ENCODE measurements at regions not wholly inside any gene's neighbourhood (a gene's known extent, or its start where the extent isn't known, plus 50 kb on each side); places are given as distances from the start of the nearest gene placed in this dataset.

DNA sequence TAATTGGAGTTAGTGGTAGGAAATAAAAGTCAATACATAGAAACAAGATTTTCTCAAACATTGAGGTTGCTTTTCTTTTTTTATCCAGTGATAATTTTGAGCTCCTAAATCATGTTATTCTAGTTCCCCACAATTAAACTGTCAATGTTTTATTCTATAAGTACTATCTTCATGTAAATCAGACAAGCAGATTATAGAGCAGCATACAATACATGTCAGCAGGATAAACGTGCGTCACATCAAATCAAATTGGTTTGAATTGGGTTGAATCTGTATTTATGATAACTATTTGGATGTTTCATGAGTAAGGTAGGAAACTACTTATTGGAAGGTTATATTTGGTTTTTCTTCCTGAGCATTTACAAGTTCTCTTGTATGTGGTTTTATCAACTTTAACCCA, 2028.7 kb downstream of the NCAM2 start:
- peaks cover 7% of the 10 kb centered on the region for H3K9me3 Mint-ChIP-seq
- H3K27ac Mint-ChIP-seq = no peak overlapping the region
- H3K4me1 Mint-ChIP-seq = no peaks in the 10 kb centered on the region
- H3K4me3 Mint-ChIP-seq = no peak overlapping the region
- no peak for DNase-seq
- CTCF ChIA-PET = no interaction called here
- H3K36me3 Mint-ChIP-seq = no peaks in the 10 kb centered on the region
- H3K27me3 Mint-ChIP-seq = no peaks in the 10 kb centered on the region

- Mint-ChIP-seq H3K4me1 (no peaks in the 10 kb centered on the region), H3K9me3 (no peaks in the 10 kb centered on the region), H3K27ac (no peak overlapping the region), H3K36me3 (no peaks in the 10 kb centered on the region), H3K4me3 (no peak overlapping the region), H3K27me3 (no peaks in the 10 kb centered on the region)
- CTCF ChIA-PET = no interaction called here
- DNase-seq = no peak
Measured at GRCh38 chr21:23039846-23040245, 2041.6 kb downstream of the NCAM2 start.

- H3K4me1 Mint-ChIP-seq = no peaks in the 10 kb centered on the region
- peaks cover 2% of the 10 kb centered on the region for H3K9me3 Mint-ChIP-seq
Measured at GRCh38 chr21:23045955-23046354, 2047.7 kb downstream of the NCAM2 start.

DNA sequence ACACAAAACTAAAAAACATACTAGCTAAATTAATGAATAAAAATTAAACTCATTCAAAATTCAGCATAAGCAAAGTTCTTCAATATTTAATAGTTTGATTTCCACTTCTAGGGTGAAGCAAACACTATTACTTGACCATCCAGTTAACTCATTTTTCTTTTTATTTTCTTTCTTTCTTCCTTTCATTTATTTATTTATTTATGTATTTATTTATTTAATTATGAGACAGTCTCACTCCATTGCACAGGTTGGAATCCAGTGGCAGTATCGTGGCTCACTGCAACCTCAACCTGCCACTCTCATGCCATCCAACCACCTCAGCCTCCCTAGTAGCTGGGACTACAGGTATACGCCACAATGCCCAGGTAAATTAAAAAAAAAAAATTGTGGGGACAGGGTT, 2069.5 kb downstream of the NCAM2 start:
- no peak overlapping the region for H3K27ac Mint-ChIP-seq
- CTCF ChIA-PET = no interaction called here

More at GRCh38 chr21:23045955-23046354, 2047.7 kb downstream of the NCAM2 start:
- Mint-ChIP-seq H3K27me3 (no peaks in the 10 kb centered on the region), H3K36me3 (no peaks in the 10 kb centered on the region), H3K4me3 (no peak overlapping the region), H3K27ac (no peak overlapping the region)
- no peak for DNase-seq
- CTCF ChIA-PET = no interaction called here

DNA sequence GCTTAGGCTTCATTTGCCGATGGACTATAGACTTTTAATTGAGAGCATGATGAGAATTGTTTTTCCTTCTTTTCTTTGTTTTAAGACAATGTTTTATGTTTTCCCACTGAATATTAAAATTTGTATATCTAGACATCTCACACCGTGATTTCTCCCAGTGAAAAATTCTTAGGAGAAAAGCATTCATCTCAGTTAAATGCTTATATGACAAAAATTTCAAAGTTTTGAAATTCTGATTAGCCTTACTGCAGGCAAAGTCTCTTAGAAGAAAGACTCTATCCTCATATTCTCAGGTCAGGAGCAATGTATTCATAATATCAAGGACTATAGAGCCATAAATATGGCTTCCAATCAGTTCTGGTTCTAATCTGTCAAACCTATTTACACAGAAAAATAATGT, 2085.0 kb downstream of the NCAM2 start:
- Mint-ChIP-seq H3K27me3 (no peaks in the 10 kb centered on the region), H3K4me1 (no peaks in the 10 kb centered on the region), H3K9me3 (peaks cover 2% of the 10 kb centered on the region), H3K27ac (no peak overlapping the region), H3K4me3 (no peak overlapping the region), H3K36me3 (no peaks in the 10 kb centered on the region)
- DNase-seq = no peak
- CTCF ChIA-PET = interaction anchor here (0.7 kb wide), 1 partner anchor 13 kb away, joined by 3 read pairs; no protein-coding TSS in a partner anchor

More for the DNA sequence above, 2069.5 kb downstream of the NCAM2 start:
- no peak for DNase-seq
- peaks cover 1% of the 10 kb centered on the region for H3K9me3 Mint-ChIP-seq
- no peaks in the 10 kb centered on the region for H3K36me3 Mint-ChIP-seq
- H3K27me3 Mint-ChIP-seq = no peaks in the 10 kb centered on the region
- H3K4me1 Mint-ChIP-seq = no peaks in the 10 kb centered on the region
- H3K4me3 Mint-ChIP-seq = no peak overlapping the region

DNA sequence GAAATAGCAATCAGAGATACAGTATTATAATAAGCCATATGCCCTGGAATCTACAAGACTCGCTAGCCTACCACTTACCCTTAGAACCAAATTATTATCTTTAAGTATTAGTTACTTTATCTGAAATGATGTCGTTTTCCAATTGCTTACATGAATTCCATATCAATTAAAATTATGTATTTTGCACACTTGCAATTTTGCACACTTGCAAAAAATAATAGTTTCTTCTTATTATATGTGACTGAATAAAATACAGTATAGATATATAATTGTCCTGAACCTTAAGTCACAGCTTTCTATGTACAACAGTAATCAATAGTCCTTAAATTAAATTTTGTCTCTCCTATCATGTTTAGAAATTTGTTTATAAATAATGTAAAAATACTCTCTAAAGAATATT, 2095.1 kb downstream of the NCAM2 start:
- Mint-ChIP-seq H3K27me3 (no peaks in the 10 kb centered on the region), H3K4me3 (no peak overlapping the region), H3K36me3 (no peaks in the 10 kb centered on the region), H3K27ac (no peak overlapping the region), H3K9me3 (peaks cover 10% of the 10 kb centered on the region), H3K4me1 (no peaks in the 10 kb centered on the region)
- CTCF ChIA-PET = no interaction called here
- DNase-seq = no peak

DNA sequence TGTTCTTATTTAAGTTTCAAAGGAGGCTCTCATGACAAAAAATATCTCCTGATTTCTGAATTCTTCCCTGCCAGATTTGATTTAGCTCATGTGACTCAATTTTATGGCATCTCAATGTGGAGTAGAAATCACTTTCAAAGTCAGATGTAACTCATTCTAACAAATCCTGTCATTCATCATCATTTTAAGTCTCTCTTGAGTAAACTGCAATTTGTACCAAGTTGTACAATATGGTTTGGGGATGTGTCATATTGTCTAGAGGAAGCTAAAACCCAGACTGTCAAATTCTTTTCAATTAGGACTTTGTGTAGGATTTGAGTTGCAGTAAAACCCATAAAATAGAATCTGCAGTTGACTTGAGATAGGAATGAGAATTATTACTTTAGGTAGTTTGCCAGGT, 2101.0 kb downstream of the NCAM2 start:
- peaks cover 4% of the 10 kb centered on the region for H3K9me3 Mint-ChIP-seq
- no peak overlapping the region for H3K4me3 Mint-ChIP-seq
- H3K27me3 Mint-ChIP-seq = no peaks in the 10 kb centered on the region
- DNase-seq = no peak
- no peak overlapping the region for H3K27ac Mint-ChIP-seq
- no peaks in the 10 kb centered on the region for H3K4me1 Mint-ChIP-seq
- no peaks in the 10 kb centered on the region for H3K36me3 Mint-ChIP-seq
- CTCF ChIA-PET = no interaction called here

- Mint-ChIP-seq H3K36me3 (no peaks in the 10 kb centered on the region), H3K9me3 (peaks cover 4% of the 10 kb centered on the region), H3K27ac (no peak overlapping the region), H3K4me3 (no peak overlapping the region), H3K27me3 (no peaks in the 10 kb centered on the region), H3K4me1 (no peaks in the 10 kb centered on the region)
- no peak for DNase-seq
- CTCF ChIA-PET = no interaction called here
Measured at GRCh38 chr21:23101111-23101510, 2102.9 kb downstream of the NCAM2 start.

GRCh38 chr21:23108533-23108932, 2110.3 kb downstream of the NCAM2 start:
- H3K9me3 Mint-ChIP-seq = no peaks in the 10 kb centered on the region
- no peaks in the 10 kb centered on the region for H3K27me3 Mint-ChIP-seq
- H3K4me1 Mint-ChIP-seq = no peaks in the 10 kb centered on the region
- no peak overlapping the region for H3K27ac Mint-ChIP-seq
- no peak overlapping the region for H3K4me3 Mint-ChIP-seq
- CTCF ChIA-PET = no interaction called here
- DNase-seq = no peak
- no peaks in the 10 kb centered on the region for H3K36me3 Mint-ChIP-seq

DNA sequence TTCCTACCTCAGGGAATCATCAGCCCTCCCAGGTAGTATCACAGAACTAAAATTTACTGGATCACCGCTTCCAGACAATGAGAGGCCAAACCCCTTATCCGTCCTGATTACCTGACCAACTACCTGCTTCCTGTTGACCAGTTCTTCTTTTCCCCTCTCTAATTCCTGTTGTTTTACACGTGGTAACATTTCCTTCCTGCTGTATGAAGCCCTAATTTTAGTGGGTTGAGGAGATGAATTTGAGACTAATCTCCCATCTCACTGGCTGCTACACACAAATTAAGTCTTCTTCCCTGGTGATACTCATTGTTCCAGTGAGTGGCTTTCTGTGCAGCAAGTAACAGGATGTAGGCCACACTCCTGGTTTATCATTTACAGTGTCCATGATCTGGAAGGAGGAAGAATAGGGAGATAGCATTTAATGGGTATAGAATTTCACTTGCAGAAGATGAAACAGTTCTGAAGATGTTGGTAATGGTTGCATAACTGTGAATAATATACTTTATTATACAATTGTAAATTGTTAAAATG, 2112.9 kb downstream of the NCAM2 start:
- Mint-ChIP-seq H3K36me3 (no peaks in the 10 kb centered on the region), H3K4me1 (no peaks in the 10 kb centered on the region), H3K27ac (no peak overlapping the region), H3K9me3 (no peaks in the 10 kb centered on the region), H3K4me3 (no peak overlapping the region), H3K27me3 (no peaks in the 10 kb centered on the region)
- DNase-seq = no peak
- CTCF ChIA-PET = no interaction called here

- no peaks in the 10 kb centered on the region for H3K36me3 Mint-ChIP-seq
- H3K27ac Mint-ChIP-seq = no peak overlapping the region
- H3K9me3 Mint-ChIP-seq = peaks cover 2% of the 10 kb centered on the region
- no peak for DNase-seq
- H3K4me1 Mint-ChIP-seq = no peaks in the 10 kb centered on the region
- H3K27me3 Mint-ChIP-seq = no peaks in the 10 kb centered on the region
- CTCF ChIA-PET = no interaction called here
- H3K4me3 Mint-ChIP-seq = no peak overlapping the region
Measured at GRCh38 chr21:23119491-23119890, 2121.3 kb downstream of the NCAM2 start.

GRCh38 chr21:23127973-23128372, 2129.8 kb downstream of the NCAM2 start:
- no peak for DNase-seq
- H3K27ac Mint-ChIP-seq = no peak overlapping the region
- no peaks in the 10 kb centered on the region for H3K9me3 Mint-ChIP-seq
- no peak overlapping the region for H3K4me3 Mint-ChIP-seq
- CTCF ChIA-PET = no interaction called here
- no peaks in the 10 kb centered on the region for H3K4me1 Mint-ChIP-seq
- no peaks in the 10 kb centered on the region for H3K36me3 Mint-ChIP-seq
- H3K27me3 Mint-ChIP-seq = no peaks in the 10 kb centered on the region

- Mint-ChIP-seq H3K27me3 (no peaks in the 10 kb centered on the region), H3K36me3 (no peaks in the 10 kb centered on the region), H3K4me3 (no peak overlapping the region), H3K9me3 (no peaks in the 10 kb centered on the region), H3K4me1 (no peaks in the 10 kb centered on the region), H3K27ac (no peak overlapping the region)
- CTCF ChIA-PET = no interaction called here
- DNase-seq = no peak
Measured at GRCh38 chr21:23130308-23130707, 2132.1 kb downstream of the NCAM2 start.

GRCh38 chr21:23131177-23131576, 2133.0 kb downstream of the NCAM2 start:
- Mint-ChIP-seq H3K4me3 (no peak overlapping the region), H3K4me1 (no peaks in the 10 kb centered on the region), H3K36me3 (no peaks in the 10 kb centered on the region), H3K27me3 (no peaks in the 10 kb centered on the region), H3K27ac (no peak overlapping the region), H3K9me3 (no peaks in the 10 kb centered on the region)
- CTCF ChIA-PET = no interaction called here
- no peak for DNase-seq

GRCh38 chr21:23138797-23139196, 2140.6 kb downstream of the NCAM2 start:
- Mint-ChIP-seq H3K4me1 (no peaks in the 10 kb centered on the region), H3K27ac (no peak overlapping the region), H3K27me3 (no peaks in the 10 kb centered on the region), H3K36me3 (no peaks in the 10 kb centered on the region), H3K4me3 (no peak overlapping the region), H3K9me3 (peaks cover 2% of the 10 kb centered on the region)
- DNase-seq = no peak
- CTCF ChIA-PET = no interaction called here

DNA sequence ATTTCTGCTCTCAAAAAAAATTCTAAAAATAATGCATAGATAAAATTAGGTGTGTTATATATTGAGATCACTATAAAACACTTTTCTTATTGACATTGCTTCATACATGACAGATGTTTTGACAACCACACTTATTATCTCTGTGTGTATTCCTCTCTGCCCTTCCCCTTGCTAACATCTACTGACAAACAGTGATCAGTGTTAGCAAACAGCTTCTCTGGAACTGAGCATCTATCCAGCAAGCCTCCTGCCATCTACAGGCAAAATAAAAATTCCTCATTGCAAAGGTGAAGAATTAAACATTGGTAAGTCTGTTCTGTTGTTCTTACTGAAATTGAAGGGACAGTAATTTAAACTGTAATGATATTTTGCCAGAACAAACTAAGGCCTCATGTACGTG, 2153.9 kb downstream of the NCAM2 start:
- no peaks in the 10 kb centered on the region for H3K27me3 Mint-ChIP-seq

More for the DNA sequence above, 2153.9 kb downstream of the NCAM2 start:
- Mint-ChIP-seq H3K27ac (no peak overlapping the region), H3K9me3 (no peaks in the 10 kb centered on the region), H3K36me3 (no peaks in the 10 kb centered on the region), H3K4me1 (no peaks in the 10 kb centered on the region), H3K4me3 (no peak overlapping the region)
- no peak for DNase-seq
- CTCF ChIA-PET = no interaction called here

Measured in activated naive CD4-positive, alpha-beta T cell treated with anti-CD3 and anti-CD28 coated beads, Interleukin-2, amount 10 ng/mL, durations not matched to agents 7 days and 5 days (primary cell).